ENCODE measurements at regions not wholly inside any gene's neighbourhood (a gene's known extent, or its start where the extent isn't known, plus 50 kb on each side); places are given as distances from the start of the nearest gene placed in this dataset.

GRCh38 chr1:95733031-95733430, 499.0 kb downstream of the RWDD3 start:
- no peak overlapping the region for H3K27ac ChIP-seq (replicated peaks in 1 of 4)
- no peaks in the 10 kb centered on the region for H3K9me3 ChIP-seq
- intact Hi-C loops (cut with DNase I): no loop called here
- H3K36me3 ChIP-seq: no peaks in the 10 kb centered on the region
- no peak overlapping the region for H3K4me3 ChIP-seq
- H3K4me1 ChIP-seq: no peaks in the 10 kb centered on the region
- 22% methylated on average over 1 of the region's 1 CpG for WGBS
- TF ChIP-seq POLR2A (IDR thresholded peaks at IDR 0.05; ENCODE audit: low read depth) (no peak), EP300 (IDR thresholded peaks at IDR 0.05) (no peak), CTCF (IDR thresholded peaks at IDR 0.05) (no peak), POLR2AphosphoS5 (IDR thresholded peaks at IDR 0.05) (no peak)
- DNase-seq (ENCODE audit: extremely low spot score): no peak
- no peaks in the 10 kb centered on the region for H3K27me3 ChIP-seq

- DNase-seq (ENCODE audit: extremely low spot score): no peak
- intact Hi-C loops (cut with DNase I): no loop called here
- TF ChIP-seq POLR2A (IDR thresholded peaks at IDR 0.05; ENCODE audit: low read depth) (no peak), EP300 (IDR thresholded peaks at IDR 0.05) (no peak), POLR2AphosphoS5 (IDR thresholded peaks at IDR 0.05) (no peak), CTCF (IDR thresholded peaks at IDR 0.05) (no peak)
Observed at GRCh38 chr1:95733671-95734070, 499.7 kb downstream of the RWDD3 start.

GRCh38 chr1:95734560-95734959, 500.6 kb downstream of the RWDD3 start:
- no peaks in the 10 kb centered on the region for H3K36me3 ChIP-seq
- H3K4me3 ChIP-seq: no peak overlapping the region
- no peak for DNase-seq (ENCODE audit: extremely low spot score)
- no peaks in the 10 kb centered on the region for H3K4me1 ChIP-seq
- intact Hi-C loops (cut with DNase I): no loop called here
- H3K27me3 ChIP-seq: no peaks in the 10 kb centered on the region
- H3K9me3 ChIP-seq: peaks cover 0 to 2% (median 0%) of the 10 kb centered on the region in 4 donors
- TF ChIP-seq POLR2A (IDR thresholded peaks at IDR 0.05; ENCODE audit: low read depth): no peak
- no peak for TF ChIP-seq CTCF (IDR thresholded peaks at IDR 0.05)
- no peak for TF ChIP-seq EP300 (IDR thresholded peaks at IDR 0.05)
- TF ChIP-seq POLR2AphosphoS5 (IDR thresholded peaks at IDR 0.05): no peak
- WGBS: 87% methylated on average over 2 of the region's 2 CpGs
- no peak overlapping the region for H3K27ac ChIP-seq (replicated peaks in 1 of 4)

More at GRCh38 chr1:95733671-95734070, 499.7 kb downstream of the RWDD3 start:
- Histone ChIP-seq H3K4me3 (no peak overlapping the region), H3K36me3 (no peaks in the 10 kb centered on the region), H3K9me3 (peaks cover 0 to 2% (median 0%) of the 10 kb centered on the region in 4 donors), H3K4me1 (no peaks in the 10 kb centered on the region), H3K27me3 (no peaks in the 10 kb centered on the region), H3K27ac (replicated peaks in 1 of 4) (no peak overlapping the region)
- 86% methylated on average over 6 of the region's 6 CpGs for WGBS

GRCh38 chr1:95742591-95743089, 508.6 kb downstream of the RWDD3 start:
- Histone ChIP-seq H3K4me1 (no peaks in the 10 kb centered on the region), H3K27ac (replicated peaks in 1 of 4) (no peak overlapping the region), H3K36me3 (no peaks in the 10 kb centered on the region), H3K9me3 (peaks cover 0 to 5% (median 0%) of the 10 kb centered on the region in 4 donors), H3K4me3 (no peak overlapping the region), H3K27me3 (no peaks in the 10 kb centered on the region)
- WGBS: 33% methylated on average over 1 of the region's 3 CpGs
- no peak for DNase-seq (ENCODE audit: extremely low spot score)
- no peak for TF ChIP-seq EP300 (IDR thresholded peaks at IDR 0.05)
- TF ChIP-seq POLR2A (IDR thresholded peaks at IDR 0.05; ENCODE audit: low read depth): no peak
- no peak for TF ChIP-seq CTCF (IDR thresholded peaks at IDR 0.05)
- TF ChIP-seq POLR2AphosphoS5 (IDR thresholded peaks at IDR 0.05): no peak
- intact Hi-C loops (cut with DNase I): no loop called here

GRCh38 chr1:95744731-95745130, 510.7 kb downstream of the RWDD3 start:
- H3K27me3 ChIP-seq: no peaks in the 10 kb centered on the region
- no peak overlapping the region for H3K4me3 ChIP-seq
- no peak overlapping the region for H3K27ac ChIP-seq (replicated peaks in 1 of 4)
- H3K36me3 ChIP-seq: no peaks in the 10 kb centered on the region
- intact Hi-C loops (cut with DNase I): no loop called here
- TF ChIP-seq EP300 (IDR thresholded peaks at IDR 0.05): no peak
- TF ChIP-seq POLR2AphosphoS5 (IDR thresholded peaks at IDR 0.05): no peak
- TF ChIP-seq POLR2A (IDR thresholded peaks at IDR 0.05; ENCODE audit: low read depth): no peak
- TF ChIP-seq CTCF (IDR thresholded peaks at IDR 0.05): no peak
- 90% methylated on average over 2 of the region's 2 CpGs for WGBS
- H3K4me1 ChIP-seq: peaks cover 0 to 4% (median 0%) of the 10 kb centered on the region in 4 donors
- DNase-seq (ENCODE audit: extremely low spot score): no peak
- H3K9me3 ChIP-seq: peaks cover 0 to 3% (median 0%) of the 10 kb centered on the region in 4 donors
